Stimulated activated naive CD8-positive, alpha-beta T cell treated with anti-CD3 and anti-CD28 coated beads, Interleukin-15, Interleukin-2, amounts not matched to agents 100 ng/mL and 50 ng/mL, for 24 hours (primary cell): ENCODE measurements at regions not wholly inside any gene's neighbourhood (a gene's known extent, or its start where the extent isn't known, plus 50 kb on each side); places are given as distances from the start of the nearest gene placed in this dataset.

Experiments used
- H3K27ac Mint-ChIP-seq: one replicate; pipeline ENCODE4 v1.8.0; 2021; ENCODE audit warnings: mild to moderate bottlenecking, mixed read lengths
- H3K27me3 Mint-ChIP-seq: one replicate; pipeline ENCODE4 v1.8.0; 2021; ENCODE audit warnings: mixed read lengths
- H3K36me3 Mint-ChIP-seq: one replicate; pipeline ENCODE4 v1.8.0; 2021; ENCODE audit warnings: low read depth, mixed read lengths
- H3K4me1 Mint-ChIP-seq: one replicate; pipeline ENCODE4 v1.8.0; 2021; ENCODE audit warnings: low read depth, mixed read lengths
- H3K4me3 Mint-ChIP-seq: one replicate; pipeline ENCODE4 v1.8.0; 2021; ENCODE audit warnings: mild to moderate bottlenecking, mixed read lengths
- H3K9me3 Mint-ChIP-seq: one replicate; pipeline ENCODE4 v1.8.0; 2021; ENCODE audit warnings: mixed read lengths

- no peak overlapping the region for H3K27ac Mint-ChIP-seq
- no peaks in the 10 kb centered on the region for H3K36me3 Mint-ChIP-seq
These were observed 107.1 kb upstream of the LINGO1 start for GRCh38 chr15:77739591-77740378.

GRCh38 chr15:77738441-77739302 is 106.0 kb upstream of the LINGO1 start:
- Mint-ChIP-seq H3K4me1 (no peaks in the 10 kb centered on the region), H3K4me3 (no peak overlapping the region), H3K27me3 (peaks cover 16% of the 10 kb centered on the region), H3K36me3 (no peaks in the 10 kb centered on the region), H3K9me3 (no peaks in the 10 kb centered on the region), H3K27ac (no peak overlapping the region)

More at GRCh38 chr15:77739591-77740378, 107.1 kb upstream of the LINGO1 start:
- Mint-ChIP-seq H3K4me1 (no peaks in the 10 kb centered on the region), H3K27me3 (peaks cover 16% of the 10 kb centered on the region), H3K9me3 (no peaks in the 10 kb centered on the region), H3K4me3 (no peak overlapping the region)

GRCh38 chr15:77738038-77738370 is 105.3 kb upstream of the LINGO1 start:
- no peaks in the 10 kb centered on the region for H3K4me1 Mint-ChIP-seq

GRCh38 chr15:77737238-77738037 is 104.7 kb upstream of the LINGO1 start:
- no peaks in the 10 kb centered on the region for H3K9me3 Mint-ChIP-seq
- no peaks in the 10 kb centered on the region for H3K36me3 Mint-ChIP-seq
- H3K27me3 Mint-ChIP-seq = peaks cover 14% of the 10 kb centered on the region
- H3K4me3 Mint-ChIP-seq = no peak overlapping the region
- no peak overlapping the region for H3K27ac Mint-ChIP-seq
- H3K4me1 Mint-ChIP-seq = no peaks in the 10 kb centered on the region

More at GRCh38 chr15:77738038-77738370, 105.3 kb upstream of the LINGO1 start:
- Mint-ChIP-seq H3K27ac (no peak overlapping the region), H3K9me3 (no peaks in the 10 kb centered on the region), H3K4me3 (no peak overlapping the region), H3K36me3 (no peaks in the 10 kb centered on the region), H3K27me3 (peaks cover 16% of the 10 kb centered on the region)

GRCh38 chr15:77734306-77734705 is 101.6 kb upstream of the LINGO1 start:
- H3K4me3 Mint-ChIP-seq = no peak overlapping the region
- no peaks in the 10 kb centered on the region for H3K36me3 Mint-ChIP-seq
- H3K27me3 Mint-ChIP-seq = peaks cover 7% of the 10 kb centered on the region
- H3K4me1 Mint-ChIP-seq = no peaks in the 10 kb centered on the region
- no peak overlapping the region for H3K27ac Mint-ChIP-seq
- no peaks in the 10 kb centered on the region for H3K9me3 Mint-ChIP-seq

- no peaks in the 10 kb centered on the region for H3K4me1 Mint-ChIP-seq
- H3K36me3 Mint-ChIP-seq = no peaks in the 10 kb centered on the region
- H3K27me3 Mint-ChIP-seq = peaks cover 5% of the 10 kb centered on the region
- H3K27ac Mint-ChIP-seq = no peak overlapping the region
- H3K4me3 Mint-ChIP-seq = no peak overlapping the region
- H3K9me3 Mint-ChIP-seq = no peaks in the 10 kb centered on the region
These were observed 101.0 kb upstream of the LINGO1 start for GRCh38 chr15:77733579-77734300.

GRCh38 chr15:77732514-77733335 is 100.0 kb upstream of the LINGO1 start:
- Mint-ChIP-seq H3K27ac (no peak overlapping the region), H3K4me1 (no peaks in the 10 kb centered on the region), H3K36me3 (no peaks in the 10 kb centered on the region), H3K27me3 (no peaks in the 10 kb centered on the region), H3K4me3 (no peak overlapping the region), H3K9me3 (no peaks in the 10 kb centered on the region)

- no peaks in the 10 kb centered on the region for H3K27me3 Mint-ChIP-seq
- no peaks in the 10 kb centered on the region for H3K9me3 Mint-ChIP-seq
- H3K4me3 Mint-ChIP-seq = no peak overlapping the region
- H3K36me3 Mint-ChIP-seq = no peaks in the 10 kb centered on the region
- H3K27ac Mint-ChIP-seq = no peak overlapping the region
- no peaks in the 10 kb centered on the region for H3K4me1 Mint-ChIP-seq
These were observed 99.2 kb upstream of the LINGO1 start for GRCh38 chr15:77731945-77732344.

- H3K4me1 Mint-ChIP-seq = no peaks in the 10 kb centered on the region
- no peaks in the 10 kb centered on the region for H3K27me3 Mint-ChIP-seq
- H3K4me3 Mint-ChIP-seq = no peak overlapping the region
- H3K9me3 Mint-ChIP-seq = no peaks in the 10 kb centered on the region
- H3K27ac Mint-ChIP-seq = no peak overlapping the region
- H3K36me3 Mint-ChIP-seq = no peaks in the 10 kb centered on the region
These were observed 98.4 kb upstream of the LINGO1 start for GRCh38 chr15:77731067-77731466.

- Mint-ChIP-seq H3K36me3 (no peaks in the 10 kb centered on the region), H3K9me3 (no peaks in the 10 kb centered on the region), H3K27ac (no peak overlapping the region), H3K4me3 (no peak overlapping the region), H3K4me1 (no peaks in the 10 kb centered on the region), H3K27me3 (no peaks in the 10 kb centered on the region)
These were observed 95.1 kb upstream of the LINGO1 start for GRCh38 chr15:77727635-77728304.

GRCh38 chr15:77724715-77725114 is 92.0 kb upstream of the LINGO1 start:
- Mint-ChIP-seq H3K4me3 (no peak overlapping the region), H3K4me1 (no peaks in the 10 kb centered on the region), H3K27me3 (no peaks in the 10 kb centered on the region), H3K9me3 (no peaks in the 10 kb centered on the region), H3K27ac (no peak overlapping the region), H3K36me3 (no peaks in the 10 kb centered on the region)

GRCh38 chr15:77723756-77724155 is 91.0 kb upstream of the LINGO1 start:
- H3K4me1 Mint-ChIP-seq = no peaks in the 10 kb centered on the region
- no peaks in the 10 kb centered on the region for H3K27me3 Mint-ChIP-seq
- no peaks in the 10 kb centered on the region for H3K36me3 Mint-ChIP-seq
- no peaks in the 10 kb centered on the region for H3K9me3 Mint-ChIP-seq
- H3K27ac Mint-ChIP-seq = no peak overlapping the region
- no peak overlapping the region for H3K4me3 Mint-ChIP-seq

GRCh38 chr15:77722759-77723460 is 90.2 kb upstream of the LINGO1 start:
- no peak overlapping the region for H3K27ac Mint-ChIP-seq
- H3K4me1 Mint-ChIP-seq = no peaks in the 10 kb centered on the region
- H3K27me3 Mint-ChIP-seq = no peaks in the 10 kb centered on the region
- no peaks in the 10 kb centered on the region for H3K9me3 Mint-ChIP-seq
- no peaks in the 10 kb centered on the region for H3K36me3 Mint-ChIP-seq
- no peak overlapping the region for H3K4me3 Mint-ChIP-seq
